Panc1 (cell line): ENCODE measurements at regions not wholly inside any gene's neighbourhood (a gene's known extent, or its start where the extent isn't known, plus 50 kb on each side); places are given as distances from the start of the nearest gene placed in this dataset.

Experiments used
- CTCF ChIP-seq: fragments of 450-650 bp; IDR thresholded peaks from 2 replicates; pipeline ENCODE4 v1.5.1; 2017; ENCODE audit warnings: mild to moderate bottlenecking
- REST ChIP-seq, 2 experiments: IDR thresholded peaks; 2 replicates each; pipeline ENCODE4 v1.6.1; 2011 to 2012; ENCODE audit warnings: low read depth in 2 of 2, control low read depth in 1 of 2, low read length in 1 of 2, mild to moderate bottlenecking in 1 of 2, moderate library complexity in 1 of 2; ENCODE audit not compliant: insufficient read depth in 1 of 2

- TF ChIP-seq CTCF (no peak), REST (IDR thresholded peaks at IDR 0.05; ENCODE audit: insufficient read depth in 1 of 2, low read depth in 2 of 2, low read length in 1 of 2) (no peak)
These were observed 411.8 kb upstream of the GRM7 start for GRCh38 chr3:6449099-6449498.
